HepG2 (cell line): ENCODE measurements at regions not wholly inside any gene's neighbourhood (a gene's known extent, or its start where the extent isn't known, plus 50 kb on each side); places are given as distances from the start of the nearest gene placed in this dataset.

Source experiments
- ATAC-seq: fragments of 200-7000 bp; cut with Tn5 transposase; 3 replicates; pipeline ENCODE4 v1.9.1; 2020; ENCODE audit warnings: mild to moderate bottlenecking, moderate library complexity
- BruUV-seq: library from RNA; stranded (reverse); fragments of 400-500 nt; replicated peaks from 2 replicates; lab custom pipeline; 2021; lab: Mats Ljungman, UMichigan
- CTCF ChIA-PET: fragments of 300-600 bp; formaldehyde crosslinking; extraction: SDS; loops from one replicate; lab custom pipeline; 2021; ENCODE audit warnings: low total read pairs, inconsistent platforms, low intra/inter-chr PET ratio; lab: Yijun Ruan, JAX
- POLR2A ChIA-PET: fragments of 350-600 bp; sonication (Branson Sonifier 250); formaldehyde crosslinking; loops from one replicate; lab custom pipeline; 2020; ENCODE audit warnings: antibody characterized with exemption, inconsistent platforms; lab: Yijun Ruan, JAX
- DNase-seq: peaks from one replicate; pipeline ENCODE4 v3.0.0-alpha.2; 2015; ENCODE audit warnings: low spot score
- FAIRE-seq: peaks from 3 replicates; lab custom pipeline; 2011; peaks lifted over from hg19 to GRCh38; lab: Jason Lieb, UNC
- H2AFZ ChIP-seq: one replicate; pipeline ENCODE4 v1.6.1; 2011; ENCODE audit warnings: low read length, inconsistent platforms
- H3K27ac ChIP-seq: fragments of 300-600 bp; 3 replicates; pipeline ENCODE4 v1.8.0; 2011; ENCODE audit warnings: mixed run types, mild to moderate bottlenecking, mixed read lengths, low read length, inconsistent platforms; ENCODE audit not compliant: insufficient read depth; ENCODE audit errors: extremely low read length
- H3K27me3 ChIP-seq, 2 experiments: fragments of 200-600 bp in 1 of 2; 2 replicates in 1 of 2; 3 replicates in 1 of 2; pipeline versions ENCODE4 v1.6.0 to v1.8.0; 2011; ENCODE audit warnings: low read length in 2 of 2, mild to moderate bottlenecking in 2 of 2, moderate library complexity in 2 of 2, inconsistent platforms in 1 of 2; ENCODE audit not compliant: insufficient read depth in 2 of 2, control insufficient read depth in 1 of 2
- H3K36me3 ChIP-seq, 2 experiments: fragments of 200-600 bp in 1 of 2; replicated peaks in 1 of 2; 2 replicates in 1 of 2; 3 replicates in 1 of 2; pipeline versions ENCODE4 v1.5.1 to v1.8.0; 2011; ENCODE audit warnings: low read length in 2 of 2, inconsistent platforms in 1 of 2; ENCODE audit not compliant: insufficient read depth in 2 of 2, control insufficient read depth in 1 of 2
- H3K4me1 ChIP-seq: 2 replicates; pipeline ENCODE4 v1.5.1; 2012; ENCODE audit warnings: low read length, inconsistent platforms; ENCODE audit not compliant: insufficient read depth
- H3K4me2 ChIP-seq: 2 replicates; pipeline ENCODE4 v1.6.0; 2011; ENCODE audit warnings: low read depth, low read length, inconsistent platforms
- H3K4me3 ChIP-seq, 3 experiments: fragments of 200-600 bp in 1 of 3; sonication (generic), shearing (Covaris generic) in 1 of 3; replicated peaks in 1 of 3; 2 replicates each; pipeline ENCODE4 v1.5.1; 2011 to 2016; ENCODE audit warnings: low read length in 3 of 3, inconsistent platforms in 2 of 3, low read depth in 2 of 3, mild to moderate bottlenecking in 2 of 3, control low read depth in 1 of 3, mixed read lengths in 1 of 3; ENCODE audit not compliant: insufficient read depth in 1 of 3
- H3K79me2 ChIP-seq: one replicate; pipeline ENCODE4 v1.6.1; 2011; ENCODE audit warnings: low read length, inconsistent platforms; ENCODE audit not compliant: insufficient read depth
- H3K9ac ChIP-seq: 2 replicates; pipeline ENCODE4 v1.6.0; 2011; ENCODE audit warnings: mild to moderate bottlenecking, low read depth, low read length, inconsistent platforms; ENCODE audit not compliant: insufficient read depth
- H3K9me3 ChIP-seq: 2 replicates; pipeline ENCODE4 v1.5.1; 2012; ENCODE audit warnings: mild to moderate bottlenecking, low read length
- H4K20me1 ChIP-seq: 2 replicates; pipeline ENCODE4 v1.6.0; 2011; ENCODE audit warnings: inconsistent platforms, mild to moderate bottlenecking, low read length, moderate library complexity; ENCODE audit not compliant: insufficient read depth
- ATF7 ChIP-seq, 2 experiments: fragments of 450-650 bp in 1 of 2; sonication (generic) in 1 of 2; formaldehyde crosslinking in 1 of 2; IDR thresholded peaks; 2 replicates each; pipeline versions ENCODE4 v1.4.0 to v1.6.1; 2016 to 2020; ENCODE audit warnings: antibody characterized with exemption in 1 of 2, mild to moderate bottlenecking in 1 of 2, missing genetic modification reagents in 1 of 2
- DBP ChIP-seq: sonication (generic); formaldehyde crosslinking; IDR thresholded peaks from 2 replicates; pipeline ENCODE4 v1.4.0; 2020; ENCODE audit warnings: missing genetic modification reagents; ENCODE audit errors: not compliant biosample characterization
- GABPB1 ChIP-seq: IDR thresholded peaks from 2 replicates; pipeline ENCODE4 v1.6.1; 2016; ENCODE audit warnings: mild to moderate bottlenecking, missing genetic modification reagents, moderate library complexity, missing compliant biosample characterization
- NR1H2 ChIP-seq: sonication (generic); formaldehyde crosslinking; IDR thresholded peaks from 2 replicates; pipeline ENCODE4 v1.8.1; 2022; ENCODE audit warnings: low read depth, missing genetic modification reagents, borderline replicate concordance
- ZNF280D ChIP-seq: sonication (generic); formaldehyde crosslinking; IDR thresholded peaks from 2 replicates; pipeline ENCODE4 v1.5.1; 2020; ENCODE audit warnings: mild to moderate bottlenecking, missing genetic modification reagents
- ZNF34 ChIP-seq: sonication (generic); formaldehyde crosslinking; IDR thresholded peaks from 2 replicates; pipeline ENCODE4 v1.4.0; 2020; ENCODE audit warnings: mild to moderate bottlenecking, missing genetic modification reagents, borderline replicate concordance
- ZNF597 ChIP-seq: sonication (generic); formaldehyde crosslinking; IDR thresholded peaks from 2 replicates; pipeline ENCODE4 v1.5.0; 2020; ENCODE audit warnings: missing genetic modification reagents
- ZNF883 ChIP-seq: sonication (generic); formaldehyde crosslinking; IDR thresholded peaks from 2 replicates; pipeline ENCODE4 v1.5.1; 2020; ENCODE audit warnings: mild to moderate bottlenecking, missing genetic modification reagents; ENCODE audit errors: not compliant biosample characterization
- WGBS: methylation state at CpG from one replicate; pipeline ENCODE4 v1.1.6; 2017; ENCODE audit warnings: low lambda C conversion rate; 5-methylcytosine and 5-hydroxymethylcytosine counted together
- in situ Hi-C: cut with HindIII; loops from 2 replicates; pipeline ENCODE4 v1.10.0; 2017; ENCODE audit warnings: low pct_unique_long_range_greater_than_20kb; ENCODE audit not compliant: extremely low pct_ligation_motif_present
- intact Hi-C: fragments of 100-400 bp; cut with micrococcal nuclease; formaldehyde crosslinking; loops from one replicate; pipeline ENCODE4 v1.10.0; 2022; ENCODE audit not compliant: unreplicated experiment

GRCh38 chr9:3047912-3048311 is 204.0 kb upstream of the PUM3 start:
- Histone ChIP-seq H2AFZ (no peak overlapping the region), H3K9me3 (no peaks in the 10 kb centered on the region), H4K20me1 (no peaks in the 10 kb centered on the region), H3K4me3 (no peak overlapping the region), H3K36me3 (no peaks in the 10 kb centered on the region), H3K9ac (no peak overlapping the region), H3K27me3 (no peaks in the 10 kb centered on the region), H3K4me2 (no peak overlapping the region), H3K79me2 (no peaks in the 10 kb centered on the region)
- ATAC-seq (no peak), DNase-seq (no peak), FAIRE-seq (no peak)
- intact Hi-C loops: no loop called here
- ChIA-PET POLR2A (no interaction called here), CTCF (no interaction called here)
- BruUV-seq: no TSS peak
- in situ Hi-C loops: no loop called here
- TF ChIP-seq ZNF597 (no peak), ATF7 (IDR thresholded peaks at IDR 0.05) (peak; percentile 67), ATF7 (CRISPR knock-in tag; IDR thresholded peaks at IDR 0.05) (no peak), GABPB1 (CRISPR knock-in tag) (no peak)
- TF ChIP-seq, all 625 proteins: peak for 1
- Histone ChIP-seq H3K27ac (no peak overlapping the region), H3K4me1 (no peaks in the 10 kb centered on the region)
- WGBS: 53% methylated on average over 3 of the region's 3 CpGs

- H3K27me3 ChIP-seq: no peaks in the 10 kb centered on the region
- POLR2A ChIA-PET: no interaction called here
- ATAC-seq: no peak
- no peaks in the 10 kb centered on the region for H4K20me1 ChIP-seq
- CTCF ChIA-PET: no interaction called here
- no peak for DNase-seq
- BruUV-seq: no TSS peak
- H3K9ac ChIP-seq: no peak overlapping the region
- H3K79me2 ChIP-seq: no peaks in the 10 kb centered on the region
- intact Hi-C loops: no loop called here
- H3K27ac ChIP-seq: no peak overlapping the region
- no peaks in the 10 kb centered on the region for H3K36me3 ChIP-seq
- 79% methylated on average over 1 of the region's 1 CpG for WGBS
- no peaks in the 10 kb centered on the region for H3K4me1 ChIP-seq
- in situ Hi-C loops: no loop called here
- no peaks in the 10 kb centered on the region for H3K9me3 ChIP-seq
- no peak overlapping the region for H2AFZ ChIP-seq
- H3K4me2 ChIP-seq: no peak overlapping the region
- FAIRE-seq: no peak
- H3K4me3 ChIP-seq: no peak overlapping the region
- TF ChIP-seq NR1H2 (CRISPR knock-in tag) (no peak), ZNF280D (no peak), ZNF34 (CRISPR knock-in tag) (no peak), DBP (CRISPR knock-in tag) (no peak), ZNF883 (no peak)
These were observed 201.3 kb upstream of the PUM3 start for GRCh38 chr9:3045153-3045552.
